Neural cell (in vitro differentiated cells): ENCODE measurements at regions not wholly inside any gene's neighbourhood (a gene's known extent, or its start where the extent isn't known, plus 50 kb on each side); places are given as distances from the start of the nearest gene placed in this dataset.

Source experiments
- H2AFZ ChIP-seq: fragments of 200-600, 300-800 bp; sonication (generic), shearing (Covaris generic); 2 replicates; pipeline ENCODE4 v1.6.0; 2014; ENCODE audit warnings: low read depth, mild to moderate bottlenecking, antibody characterized with exemption, low read length, moderate library complexity
- H3F3A ChIP-seq: fragments of 200-600 bp; shearing (Covaris generic); 2 replicates; pipeline ENCODE4 v1.6.1; 2016; ENCODE audit warnings: mild to moderate bottlenecking, moderate library complexity, mixed read lengths, antibody characterized with exemption, low read length; ENCODE audit not compliant: insufficient read depth, poor library complexity, severe bottlenecking
- H3K27ac ChIP-seq: fragments of 200-600, 300-800 bp; sonication (generic), shearing (Covaris generic); 2 replicates; pipeline ENCODE4 v1.5.1; 2014; ENCODE audit warnings: mild to moderate bottlenecking, low read length, moderate library complexity
- H3K27me3 ChIP-seq: fragments of 300-800, 200-600 bp; sonication (generic), shearing (Covaris generic); 2 replicates; pipeline ENCODE4 v1.6.0; 2014; ENCODE audit warnings: mild to moderate bottlenecking, low read depth, low read length, moderate library complexity; ENCODE audit not compliant: insufficient read depth
- H3K36me3 ChIP-seq: fragments of 300-800, 200-600 bp; sonication (generic), shearing (Covaris generic); 2 replicates; pipeline ENCODE4 v1.5.1; 2014; ENCODE audit warnings: mild to moderate bottlenecking, antibody characterized with exemption, low read length, moderate library complexity; ENCODE audit not compliant: insufficient read depth
- H3K4me2 ChIP-seq: fragments of 300-800, 200-600 bp; sonication (generic), shearing (Covaris generic); 2 replicates; pipeline ENCODE4 v1.6.0; 2014; ENCODE audit warnings: mild to moderate bottlenecking, low read length
- H3K4me3 ChIP-seq: fragments of 300-800, 200-600 bp; sonication (generic), shearing (Covaris generic); 2 replicates; pipeline ENCODE4 v1.5.1; 2014; ENCODE audit warnings: mild to moderate bottlenecking, low read length, moderate library complexity
- H3K79me2 ChIP-seq: fragments of 200-600 bp; shearing (Covaris generic); replicated peaks from 2 replicates; pipeline ENCODE4 v1.6.0; 2014; ENCODE audit warnings: mild to moderate bottlenecking, low read length, moderate library complexity; ENCODE audit not compliant: insufficient read depth
- H3K9ac ChIP-seq: fragments of 300-800, 200-600 bp; sonication (generic), shearing (Covaris generic); 2 replicates; pipeline ENCODE4 v1.6.1; 2016; ENCODE audit warnings: mild to moderate bottlenecking, low read length, mixed read lengths
- H3K9me2 ChIP-seq: fragments of 200-600 bp; shearing (Covaris generic); 2 replicates; pipeline ENCODE4 v1.6.1; 2016; ENCODE audit warnings: mild to moderate bottlenecking, low read length, mixed read lengths; ENCODE audit not compliant: insufficient read depth
- H3K9me3 ChIP-seq: fragments of 200-600, 300-800 bp; sonication (generic), shearing (Covaris generic); 2 replicates; pipeline ENCODE4 v1.6.1; 2016; ENCODE audit warnings: mild to moderate bottlenecking, mixed run types, low read length, moderate library complexity, mixed read lengths
- H4K20me1 ChIP-seq: fragments of 200-600 bp; shearing (Covaris generic); 2 replicates; pipeline ENCODE4 v1.6.1; 2016; ENCODE audit warnings: mild to moderate bottlenecking, mixed run types; ENCODE audit not compliant: insufficient read depth
- EP300 ChIP-seq: fragments of 450-650 bp; conservative IDR thresholded peaks from 2 replicates; pipeline ENCODE4 v1.6.1; 2014; ENCODE audit warnings: antibody characterized with exemption, mild to moderate bottlenecking, moderate library complexity; ENCODE audit not compliant: poor library complexity, severe bottlenecking
- EZH2 ChIP-seq: fragments of 200-600, 300-800 bp; shearing (Covaris generic), sonication (generic); IDR thresholded peaks from 2 replicates; pipeline ENCODE4 v1.6.1; 2014; ENCODE audit warnings: antibody characterized with exemption, low read length, borderline replicate concordance, mild to moderate bottlenecking; ENCODE audit not compliant: insufficient read depth, poor library complexity, severe bottlenecking
- MXI1 ChIP-seq: fragments of 450-650 bp; conservative IDR thresholded peaks from 2 replicates; pipeline ENCODE4 v1.6.1; 2014; ENCODE audit warnings: antibody characterized with exemption, mild to moderate bottlenecking; ENCODE audit not compliant: poor library complexity, severe bottlenecking
- POLR2AphosphoS5 ChIP-seq: IDR thresholded peaks from 2 replicates; pipeline ENCODE4 v1.6.1; 2012
- RAD21 ChIP-seq: fragments of 450-650 bp; conservative IDR thresholded peaks from 2 replicates; pipeline ENCODE4 v1.6.1; 2014; ENCODE audit warnings: antibody characterized with exemption, mild to moderate bottlenecking, moderate library complexity
- SMC3 ChIP-seq: fragments of 450-650 bp; conservative IDR thresholded peaks from 2 replicates; pipeline ENCODE4 v1.6.1; 2014; ENCODE audit warnings: antibody characterized with exemption, mild to moderate bottlenecking, moderate library complexity; ENCODE audit not compliant: poor library complexity
- TAF1 ChIP-seq: IDR thresholded peaks from 2 replicates; pipeline ENCODE4 v1.6.1; 2012; ENCODE audit warnings: low read depth
- TF ChIP-seq, protein P1 (sequence below): IDR thresholded peaks from 2 replicates; pipeline ENCODE4 v1.6.1; 2012; ENCODE audit warnings: borderline replicate concordance
- TF ChIP-seq, protein P2 (sequence below): fragments of 450-650 bp; IDR thresholded peaks from 2 replicates; pipeline ENCODE4 v1.5.1; 2014; ENCODE audit warnings: antibody characterized with exemption, mild to moderate bottlenecking, moderate library complexity; ENCODE audit not compliant: poor library complexity, severe bottlenecking

DNA sequence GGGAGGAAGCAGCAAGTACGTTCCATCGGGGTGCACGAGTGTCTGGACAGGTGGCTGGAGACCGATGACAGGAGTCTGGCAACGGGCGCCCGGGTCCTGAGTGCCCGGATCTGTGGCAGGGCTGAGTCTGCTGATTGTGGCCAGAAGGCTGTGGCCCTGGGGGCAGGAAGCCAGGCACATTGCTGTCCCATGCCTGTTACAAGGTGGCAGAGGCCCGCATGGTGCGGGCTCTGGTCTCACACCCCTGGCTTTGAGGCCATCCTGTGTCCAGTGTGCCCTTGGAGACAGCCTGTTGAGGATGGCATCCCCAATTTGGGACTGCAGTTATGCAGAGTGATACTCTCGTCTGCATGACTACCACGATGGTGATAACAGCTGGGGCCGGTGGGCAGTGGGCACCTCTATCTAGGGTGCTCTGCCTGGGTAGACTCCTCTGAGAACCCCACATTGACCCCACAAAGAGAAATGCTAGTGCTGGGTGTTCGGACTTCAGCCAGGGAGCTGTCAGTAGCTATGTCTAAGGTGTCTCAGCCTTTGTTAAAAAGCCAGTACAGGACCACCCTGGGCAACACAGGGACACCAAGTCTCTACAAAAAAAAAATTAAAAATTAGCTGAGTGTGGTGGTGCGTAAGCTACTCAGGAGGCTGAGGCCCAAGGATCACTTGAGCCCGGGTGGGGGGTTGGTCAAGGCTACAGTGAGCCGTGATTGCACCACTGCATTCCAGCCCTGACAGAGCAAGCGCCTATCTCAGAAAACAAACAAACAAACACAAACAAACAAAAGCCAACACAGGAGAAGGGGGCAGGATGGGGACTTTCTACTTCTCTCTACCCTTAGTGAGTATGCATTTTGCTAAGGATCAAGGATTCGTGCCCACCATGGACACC lies 88.3 kb downstream of the RHOB start:
- Histone ChIP-seq H3K9ac (no peak overlapping the region), H3K4me2 (no peak overlapping the region), H3K27ac (no peak overlapping the region)

DNA sequence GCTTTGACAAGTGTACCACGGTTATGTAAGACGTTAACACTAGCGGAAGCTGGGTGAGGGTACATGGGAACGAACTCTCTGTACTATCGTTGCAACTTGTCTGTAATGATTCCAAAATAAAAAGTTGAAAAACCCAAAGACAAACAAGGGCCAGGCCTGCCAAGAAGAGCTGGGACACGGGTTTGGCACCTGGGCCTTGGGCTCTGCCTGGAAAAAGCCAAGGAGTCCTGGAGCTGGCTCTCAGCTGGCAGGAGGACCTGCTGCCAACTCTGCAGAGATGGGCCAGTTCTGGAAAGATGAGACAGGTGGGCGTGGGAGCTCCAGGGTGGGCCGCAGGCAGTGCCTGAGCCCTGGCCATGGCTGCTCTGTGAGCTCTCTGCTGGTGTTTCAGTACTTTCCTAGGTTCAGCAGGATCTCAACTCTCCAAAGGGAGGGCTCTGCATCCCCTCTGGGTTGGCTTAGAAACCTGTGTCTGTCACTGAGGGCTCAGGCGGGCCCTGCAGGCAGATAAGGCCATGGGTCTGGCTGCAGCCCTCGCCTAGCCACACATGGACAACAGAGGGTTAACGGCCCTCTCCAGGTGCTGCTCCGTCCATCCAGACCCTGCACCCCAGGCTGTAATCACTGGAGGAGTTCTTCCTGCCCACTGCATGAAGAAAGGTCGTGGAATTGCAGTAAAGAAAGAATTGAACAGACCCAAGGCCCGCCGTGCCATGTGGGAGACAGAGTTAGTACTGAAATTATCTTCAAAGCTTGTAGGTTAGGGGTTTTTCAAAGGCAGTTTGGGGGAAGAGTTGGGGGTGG lies 89.9 kb downstream of the RHOB start:
- H3K4me3 ChIP-seq: no peak overlapping the region
- no peaks in the 10 kb centered on the region for H4K20me1 ChIP-seq
- no peaks in the 10 kb centered on the region for H3K9me2 ChIP-seq
- H3K9ac ChIP-seq: no peak overlapping the region
- no peak overlapping the region for H2AFZ ChIP-seq
- no peaks in the 10 kb centered on the region for H3K36me3 ChIP-seq
- no peak for TF ChIP-seq TAF1
- no peak for TF ChIP-seq EZH2
- TF ChIP-seq SMC3: no peak
- no peak for TF ChIP-seq RAD21
- TF ChIP-seq, protein P1, sequence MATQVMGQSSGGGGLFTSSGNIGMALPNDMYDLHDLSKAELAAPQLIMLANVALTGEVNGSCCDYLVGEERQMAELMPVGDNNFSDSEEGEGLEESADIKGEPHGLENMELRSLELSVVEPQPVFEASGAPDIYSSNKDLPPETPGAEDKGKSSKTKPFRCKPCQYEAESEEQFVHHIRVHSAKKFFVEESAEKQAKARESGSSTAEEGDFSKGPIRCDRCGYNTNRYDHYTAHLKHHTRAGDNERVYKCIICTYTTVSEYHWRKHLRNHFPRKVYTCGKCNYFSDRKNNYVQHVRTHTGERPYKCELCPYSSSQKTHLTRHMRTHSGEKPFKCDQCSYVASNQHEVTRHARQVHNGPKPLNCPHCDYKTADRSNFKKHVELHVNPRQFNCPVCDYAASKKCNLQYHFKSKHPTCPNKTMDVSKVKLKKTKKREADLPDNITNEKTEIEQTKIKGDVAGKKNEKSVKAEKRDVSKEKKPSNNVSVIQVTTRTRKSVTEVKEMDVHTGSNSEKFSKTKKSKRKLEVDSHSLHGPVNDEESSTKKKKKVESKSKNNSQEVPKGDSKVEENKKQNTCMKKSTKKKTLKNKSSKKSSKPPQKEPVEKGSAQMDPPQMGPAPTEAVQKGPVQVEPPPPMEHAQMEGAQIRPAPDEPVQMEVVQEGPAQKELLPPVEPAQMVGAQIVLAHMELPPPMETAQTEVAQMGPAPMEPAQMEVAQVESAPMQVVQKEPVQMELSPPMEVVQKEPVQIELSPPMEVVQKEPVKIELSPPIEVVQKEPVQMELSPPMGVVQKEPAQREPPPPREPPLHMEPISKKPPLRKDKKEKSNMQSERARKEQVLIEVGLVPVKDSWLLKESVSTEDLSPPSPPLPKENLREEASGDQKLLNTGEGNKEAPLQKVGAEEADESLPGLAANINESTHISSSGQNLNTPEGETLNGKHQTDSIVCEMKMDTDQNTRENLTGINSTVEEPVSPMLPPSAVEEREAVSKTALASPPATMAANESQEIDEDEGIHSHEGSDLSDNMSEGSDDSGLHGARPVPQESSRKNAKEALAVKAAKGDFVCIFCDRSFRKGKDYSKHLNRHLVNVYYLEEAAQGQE: no peak
- no peak for TF ChIP-seq POLR2AphosphoS5
- TF ChIP-seq MXI1: no peak
- TF ChIP-seq, protein P2, sequence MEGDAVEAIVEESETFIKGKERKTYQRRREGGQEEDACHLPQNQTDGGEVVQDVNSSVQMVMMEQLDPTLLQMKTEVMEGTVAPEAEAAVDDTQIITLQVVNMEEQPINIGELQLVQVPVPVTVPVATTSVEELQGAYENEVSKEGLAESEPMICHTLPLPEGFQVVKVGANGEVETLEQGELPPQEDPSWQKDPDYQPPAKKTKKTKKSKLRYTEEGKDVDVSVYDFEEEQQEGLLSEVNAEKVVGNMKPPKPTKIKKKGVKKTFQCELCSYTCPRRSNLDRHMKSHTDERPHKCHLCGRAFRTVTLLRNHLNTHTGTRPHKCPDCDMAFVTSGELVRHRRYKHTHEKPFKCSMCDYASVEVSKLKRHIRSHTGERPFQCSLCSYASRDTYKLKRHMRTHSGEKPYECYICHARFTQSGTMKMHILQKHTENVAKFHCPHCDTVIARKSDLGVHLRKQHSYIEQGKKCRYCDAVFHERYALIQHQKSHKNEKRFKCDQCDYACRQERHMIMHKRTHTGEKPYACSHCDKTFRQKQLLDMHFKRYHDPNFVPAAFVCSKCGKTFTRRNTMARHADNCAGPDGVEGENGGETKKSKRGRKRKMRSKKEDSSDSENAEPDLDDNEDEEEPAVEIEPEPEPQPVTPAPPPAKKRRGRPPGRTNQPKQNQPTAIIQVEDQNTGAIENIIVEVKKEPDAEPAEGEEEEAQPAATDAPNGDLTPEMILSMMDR: no peak
- no peak for TF ChIP-seq EP300
- no peaks in the 10 kb centered on the region for H3F3A ChIP-seq
- H3K9me3 ChIP-seq: no peaks in the 10 kb centered on the region
- H3K27ac ChIP-seq: no peak overlapping the region
- H3K79me2 ChIP-seq: no peaks in the 10 kb centered on the region
- no peak overlapping the region for H3K4me2 ChIP-seq
- no peaks in the 10 kb centered on the region for H3K27me3 ChIP-seq

More for the DNA sequence above, 88.3 kb downstream of the RHOB start:
- Histone ChIP-seq H2AFZ (no peak overlapping the region), H3K36me3 (no peaks in the 10 kb centered on the region), H3K4me3 (no peak overlapping the region), H3K9me2 (no peaks in the 10 kb centered on the region), H3K27me3 (no peaks in the 10 kb centered on the region), H4K20me1 (no peaks in the 10 kb centered on the region), H3K79me2 (no peaks in the 10 kb centered on the region), H3K9me3 (no peaks in the 10 kb centered on the region), H3F3A (no peaks in the 10 kb centered on the region)
- TF ChIP-seq EP300 (no peak), TAF1 (no peak), RAD21 (no peak), EZH2 (no peak), MXI1 (no peak), SMC3 (no peak)
- TF ChIP-seq, protein P1: no peak
